WTC11 (cell line): ENCODE measurements at regions not wholly inside any gene's neighbourhood (a gene's known extent, or its start where the extent isn't known, plus 50 kb on each side); places are given as distances from the start of the nearest gene placed in this dataset.

Experiments used
- ATAC-seq: fragments of 200-7000 bp; cut with Tn5 transposase; 2 replicates; pipeline ENCODE4 v1.10.0; 2021; ENCODE audit warnings: mild to moderate bottlenecking, moderate library complexity
- CTCF ChIA-PET: fragments of 300-600 bp; sonication (Branson Sonifier 250); formaldehyde crosslinking; loops from one replicate; lab custom pipeline; 2021; ENCODE audit warnings: antibody characterized with exemption; lab: Charles Lee
- POLR2A ChIA-PET: fragments of 350-600 bp; sonication (Branson Sonifier 250); formaldehyde crosslinking; loops from one replicate; lab custom pipeline; 2021; ENCODE audit warnings: antibody characterized with exemption; lab: Charles Lee
- DNase-seq: peaks from one replicate; pipeline ENCODE4 v3.0.0; 2021; ENCODE audit warnings: low spot score
- H3K27ac Mint-ChIP-seq: 2 replicates; pipeline ENCODE4 v1.8.0; 2021; ENCODE audit warnings: mixed read lengths
- H3K27me3 Mint-ChIP-seq: 2 replicates; pipeline ENCODE4 v1.8.0; 2021; ENCODE audit warnings: low read depth, mild to moderate bottlenecking, moderate library complexity, mixed read lengths
- H3K36me3 Mint-ChIP-seq: 2 replicates; pipeline ENCODE4 v1.8.0; 2021; ENCODE audit warnings: mixed read lengths
- H3K4me1 Mint-ChIP-seq: 2 replicates; pipeline ENCODE4 v1.8.0; 2022; ENCODE audit warnings: mixed read lengths
- H3K4me3 Mint-ChIP-seq: 2 replicates; pipeline ENCODE4 v1.8.0; 2021; ENCODE audit warnings: mild to moderate bottlenecking, moderate library complexity, mixed read lengths
- H3K9me3 Mint-ChIP-seq: 2 replicates; pipeline ENCODE4 v1.8.0; 2021; ENCODE audit warnings: mixed read lengths
- AFF4 ChIP-seq: sonication (generic); formaldehyde crosslinking; IDR thresholded peaks from 2 replicates; pipeline ENCODE4 v1.8.1; 2023; ENCODE audit warnings: mild to moderate bottlenecking, missing genetic modification reagents, borderline replicate concordance
- ATF6 ChIP-seq: sonication (generic); formaldehyde crosslinking; IDR thresholded peaks from 2 replicates; pipeline ENCODE4 v1.8.1; 2023; ENCODE audit warnings: mild to moderate bottlenecking, missing genetic modification reagents
- CTCF ChIP-seq: fragments of 200-600 bp; IDR thresholded peaks from 2 replicates; pipeline ENCODE4 v1.8.0; 2022; ENCODE audit warnings: antibody characterized with exemption
- EMX1 ChIP-seq: fragments of 250-450 bp; sonication (Bioruptor Pico); IDR thresholded peaks from 2 replicates; pipeline ENCODE4 v1.8.0; 2021; ENCODE audit warnings: mild to moderate bottlenecking
- ERG ChIP-seq: fragments of 250-450 bp; sonication (Bioruptor Pico); IDR thresholded peaks from 2 replicates; pipeline ENCODE4 v1.8.0; 2021; ENCODE audit warnings: mild to moderate bottlenecking
- ESRRA ChIP-seq: sonication (generic); formaldehyde crosslinking; IDR thresholded peaks from 2 replicates; pipeline ENCODE4 v1.8.1; 2022; ENCODE audit warnings: mild to moderate bottlenecking, missing genetic modification reagents, borderline replicate concordance
- ETV6 ChIP-seq: sonication (generic); formaldehyde crosslinking; IDR thresholded peaks from 2 replicates; pipeline ENCODE4 v1.8.1; 2022; ENCODE audit warnings: mild to moderate bottlenecking, missing genetic modification reagents
- FOXP1 ChIP-seq: sonication (generic); formaldehyde crosslinking; IDR thresholded peaks from 2 replicates; pipeline ENCODE4 v1.8.0; 2022; ENCODE audit warnings: missing genetic modification reagents, mild to moderate bottlenecking, moderate library complexity, borderline replicate concordance
- GRHL2 ChIP-seq: fragments of 250-450 bp; sonication (Bioruptor Pico); IDR thresholded peaks from 2 replicates; pipeline ENCODE4 v1.8.0; 2022; ENCODE audit warnings: mild to moderate bottlenecking, moderate library complexity; ENCODE audit not compliant: insufficient replicate concordance, severe bottlenecking
- GTF2I ChIP-seq: fragments of 250-450 bp; sonication (Bioruptor Pico); conservative IDR thresholded peaks from 2 replicates; pipeline ENCODE4 v1.4.0; 2021; ENCODE audit warnings: mild to moderate bottlenecking
- HMGA2 ChIP-seq: fragments of 250-450 bp; sonication (Bioruptor Pico); IDR thresholded peaks from 2 replicates; pipeline ENCODE4 v1.4.0; 2021; ENCODE audit warnings: mild to moderate bottlenecking, moderate library complexity
- MAX ChIP-seq: sonication (generic); formaldehyde crosslinking; IDR thresholded peaks from 2 replicates; pipeline ENCODE4 v1.8.0; 2022; ENCODE audit warnings: mild to moderate bottlenecking, missing genetic modification reagents
- NFYB ChIP-seq: sonication (generic); formaldehyde crosslinking; conservative IDR thresholded peaks from 2 replicates; pipeline ENCODE4 v1.8.0; 2022; ENCODE audit warnings: low read depth, missing genetic modification reagents
- NR3C1 ChIP-seq: sonication (generic); formaldehyde crosslinking; conservative IDR thresholded peaks from 2 replicates; pipeline ENCODE4 v1.8.1; 2023; ENCODE audit warnings: low read depth, mild to moderate bottlenecking, missing genetic modification reagents
- OVOL2 ChIP-seq: fragments of 250-450 bp; sonication (Bioruptor Pico); IDR thresholded peaks from 2 replicates; pipeline ENCODE4 v1.9.0; 2021; ENCODE audit warnings: mild to moderate bottlenecking, borderline replicate concordance
- PREB ChIP-seq: sonication (generic); formaldehyde crosslinking; IDR thresholded peaks from 2 replicates; pipeline ENCODE4 v1.8.1; 2022; ENCODE audit warnings: mild to moderate bottlenecking, missing genetic modification reagents, moderate library complexity, borderline replicate concordance
- SMAD3 ChIP-seq: sonication (generic); formaldehyde crosslinking; IDR thresholded peaks from 2 replicates; pipeline ENCODE4 v1.8.0; 2022; ENCODE audit warnings: missing genetic modification reagents, mild to moderate bottlenecking, borderline replicate concordance
- SMAD4 ChIP-seq: sonication (generic); formaldehyde crosslinking; IDR thresholded peaks from 2 replicates; pipeline ENCODE4 v1.8.0; 2022; ENCODE audit warnings: mild to moderate bottlenecking, missing genetic modification reagents
- SOX15 ChIP-seq: fragments of 250-450 bp; sonication (Bioruptor Pico); IDR thresholded peaks from 2 replicates; pipeline ENCODE4 v1.9.0; 2021; ENCODE audit warnings: mild to moderate bottlenecking
- TEAD4 ChIP-seq: sonication (generic); formaldehyde crosslinking; IDR thresholded peaks from 2 replicates; pipeline ENCODE4 v1.8.0; 2022; ENCODE audit warnings: mild to moderate bottlenecking, missing genetic modification reagents
- ZBTB43 ChIP-seq: sonication (generic); formaldehyde crosslinking; IDR thresholded peaks from 2 replicates; pipeline ENCODE4 v1.8.1; 2023; ENCODE audit warnings: mild to moderate bottlenecking, missing genetic modification reagents
- ZMAT4 ChIP-seq: fragments of 250-450 bp; sonication (Bioruptor Pico); IDR thresholded peaks from 2 replicates; pipeline ENCODE4 v1.9.0; 2021; ENCODE audit warnings: mild to moderate bottlenecking
- ZNF263 ChIP-seq: sonication (generic); formaldehyde crosslinking; IDR thresholded peaks from 2 replicates; pipeline ENCODE4 v1.8.1; 2022; ENCODE audit warnings: low read depth, mild to moderate bottlenecking, moderate library complexity, missing genetic modification reagents

- no peak for TF ChIP-seq ESRRA
- no peak for TF ChIP-seq CTCF
- TF ChIP-seq MAX (CRISPR knock-in tag): no peak
- TF ChIP-seq ERG (CRISPR knock-in tag): no peak
- TF ChIP-seq TEAD4: no peak
- TF ChIP-seq HMGA2 (CRISPR knock-in tag): no peak
- TF ChIP-seq NR3C1 (CRISPR knock-in tag): no peak
- TF ChIP-seq PREB: no peak
- TF ChIP-seq GTF2I: no peak
- no peak for TF ChIP-seq ZNF263 (CRISPR knock-in tag)
- no peak for TF ChIP-seq OVOL2 (CRISPR knock-in tag)
- TF ChIP-seq ETV6 (CRISPR knock-in tag): no peak
- no peak for TF ChIP-seq FOXP1 (CRISPR knock-in tag)
- no peak for TF ChIP-seq SMAD3 (CRISPR knock-in tag)
- ATAC-seq (peak; percentile 72), DNase-seq (peak; percentile 21)
- peaks cover 4% of the 10 kb centered on the region for H3K4me1 Mint-ChIP-seq
- no peaks in the 10 kb centered on the region for H3K36me3 Mint-ChIP-seq
- no peak overlapping the region for H3K4me3 Mint-ChIP-seq
- POLR2A ChIA-PET: no interaction called here
- no peaks in the 10 kb centered on the region for H3K27me3 Mint-ChIP-seq
- no peaks in the 10 kb centered on the region for H3K9me3 Mint-ChIP-seq
- CTCF ChIA-PET: interaction anchor here (1.2 kb wide), 1 partner anchor 10 kb away, joined by 3 read pairs; no protein-coding TSS in a partner anchor
- H3K27ac Mint-ChIP-seq: no peak overlapping the region
Observed at GRCh38 chr4:149896432-149896831, 80.8 kb upstream of the IQCM start.

- H3K9me3 Mint-ChIP-seq: no peaks in the 10 kb centered on the region
- H3K27me3 Mint-ChIP-seq: no peaks in the 10 kb centered on the region
- no peak for TF ChIP-seq SMAD4 (CRISPR knock-in tag)
- no peak for TF ChIP-seq GRHL2 (CRISPR knock-in tag)
- TF ChIP-seq AFF4 (CRISPR knock-in tag): no peak
- TF ChIP-seq ATF6 (CRISPR knock-in tag): no peak
- no peak for TF ChIP-seq ZNF263 (CRISPR knock-in tag)
- no peak for TF ChIP-seq ETV6 (CRISPR knock-in tag)
- TF ChIP-seq NFYB: no peak
- no peak for TF ChIP-seq ZMAT4
- TF ChIP-seq ZBTB43 (CRISPR knock-in tag): no peak
- no peak for TF ChIP-seq EMX1
- no peak for TF ChIP-seq SOX15 (CRISPR knock-in tag)
Observed at GRCh38 chr4:149897783-149898182, 82.1 kb upstream of the IQCM start.

More at GRCh38 chr4:149897783-149898182, 82.1 kb upstream of the IQCM start:
- Mint-ChIP-seq H3K4me3 (no peak overlapping the region), H3K27ac (no peak overlapping the region), H3K36me3 (no peaks in the 10 kb centered on the region), H3K4me1 (no peaks in the 10 kb centered on the region)
- peak; percentile 70; the same call in 1 of the 2 replicates for ATAC-seq
- CTCF ChIA-PET: interaction anchor here (0.9 to 1.2 kb wide), 3 partner anchors 8 to 526 kb away, joined by 3 read pairs; no protein-coding TSS in a partner anchor
- DNase-seq: no peak
- POLR2A ChIA-PET: no interaction called here
